ENCODE measurements at regions not wholly inside any gene's neighbourhood (a gene's known extent, or its start where the extent isn't known, plus 50 kb on each side); places are given as distances from the start of the nearest gene placed in this dataset.

DNA sequence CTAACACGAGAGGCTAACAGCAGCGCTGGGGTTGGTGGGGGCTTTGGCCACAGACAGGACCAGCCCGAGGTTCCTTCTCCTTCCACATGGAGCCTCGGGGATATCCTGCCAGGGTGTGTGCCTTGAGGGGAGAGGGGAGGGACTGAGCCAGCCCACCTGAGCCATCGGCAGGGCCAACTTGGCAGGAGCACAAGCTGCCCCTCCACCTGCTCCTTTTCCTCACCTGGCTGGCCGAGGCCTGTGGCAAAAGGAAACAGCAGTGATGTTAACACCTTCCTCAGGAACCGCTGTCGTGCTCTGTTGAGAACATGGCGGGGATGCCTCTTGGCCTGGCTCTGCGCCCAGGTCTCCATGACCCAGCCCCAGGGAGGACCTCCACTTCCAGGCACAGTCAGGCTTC is 255.1 kb upstream of the PPP2R2D start:
- DNase-seq (no peak), ATAC-seq (no peak)
- intact Hi-C loops (cut with DNase I, micrococcal nuclease): no loop called here
- Histone ChIP-seq H3K36me3 (ENCODE audit: low read depth) (no peaks in the 10 kb centered on the region), H3K4me1 (ENCODE audit: low read depth) (no peaks in the 10 kb centered on the region), H3K4me3 (no peak overlapping the region), H3K9me3 (no peaks in the 10 kb centered on the region)
- TF ChIP-seq, protein P1, sequence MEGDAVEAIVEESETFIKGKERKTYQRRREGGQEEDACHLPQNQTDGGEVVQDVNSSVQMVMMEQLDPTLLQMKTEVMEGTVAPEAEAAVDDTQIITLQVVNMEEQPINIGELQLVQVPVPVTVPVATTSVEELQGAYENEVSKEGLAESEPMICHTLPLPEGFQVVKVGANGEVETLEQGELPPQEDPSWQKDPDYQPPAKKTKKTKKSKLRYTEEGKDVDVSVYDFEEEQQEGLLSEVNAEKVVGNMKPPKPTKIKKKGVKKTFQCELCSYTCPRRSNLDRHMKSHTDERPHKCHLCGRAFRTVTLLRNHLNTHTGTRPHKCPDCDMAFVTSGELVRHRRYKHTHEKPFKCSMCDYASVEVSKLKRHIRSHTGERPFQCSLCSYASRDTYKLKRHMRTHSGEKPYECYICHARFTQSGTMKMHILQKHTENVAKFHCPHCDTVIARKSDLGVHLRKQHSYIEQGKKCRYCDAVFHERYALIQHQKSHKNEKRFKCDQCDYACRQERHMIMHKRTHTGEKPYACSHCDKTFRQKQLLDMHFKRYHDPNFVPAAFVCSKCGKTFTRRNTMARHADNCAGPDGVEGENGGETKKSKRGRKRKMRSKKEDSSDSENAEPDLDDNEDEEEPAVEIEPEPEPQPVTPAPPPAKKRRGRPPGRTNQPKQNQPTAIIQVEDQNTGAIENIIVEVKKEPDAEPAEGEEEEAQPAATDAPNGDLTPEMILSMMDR (IDR thresholded peaks at IDR 0.05): no peak

DNA sequence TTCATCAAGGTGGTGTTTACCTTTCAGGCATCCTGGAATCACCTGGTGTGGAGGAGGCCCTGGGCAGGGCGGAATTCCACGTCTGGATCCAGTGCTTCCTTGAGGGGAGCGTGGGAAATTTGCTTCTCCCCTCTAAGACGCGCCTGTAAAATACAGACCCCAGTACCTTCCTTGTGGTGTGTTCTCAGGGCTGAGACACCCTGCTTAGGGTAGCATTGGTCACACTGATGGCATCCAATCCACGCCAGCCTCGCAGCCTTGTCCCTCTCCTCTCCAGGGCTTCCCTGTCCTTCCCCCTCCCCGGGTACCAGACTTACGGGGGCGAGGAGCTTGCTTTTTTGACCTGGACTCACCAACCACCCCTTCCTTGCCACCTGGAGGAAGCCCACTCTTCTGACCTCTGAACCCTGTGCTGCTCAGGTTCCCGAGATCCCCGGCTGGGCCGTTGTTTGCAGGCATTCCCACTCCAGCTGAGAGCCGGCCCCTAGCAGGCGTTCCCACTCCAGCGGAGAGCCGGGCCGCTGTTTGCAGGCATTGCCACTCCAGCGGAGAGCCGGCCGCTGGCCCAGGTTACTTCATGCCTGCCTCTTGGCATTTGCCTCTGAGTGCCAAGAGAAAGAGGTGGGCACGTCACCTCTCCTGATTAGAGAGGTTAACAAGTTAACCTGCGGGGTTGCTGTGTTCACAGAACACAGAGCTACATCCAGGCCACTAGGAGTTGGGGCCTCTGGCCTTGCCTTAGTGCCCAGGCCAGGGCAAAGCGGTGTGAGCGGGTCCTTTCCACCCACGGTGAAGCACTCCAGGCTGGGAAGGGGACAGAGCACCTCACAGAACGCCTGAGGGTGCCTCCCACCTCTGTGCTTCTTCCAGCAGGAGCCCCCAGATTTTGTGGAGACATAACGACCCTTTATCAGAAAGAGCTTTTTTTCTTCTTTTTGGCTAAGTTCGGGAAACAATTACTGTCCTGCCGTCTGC is 254.0 kb upstream of the PPP2R2D start:
- intact Hi-C loops (cut with DNase I, micrococcal nuclease): no loop called here
- Histone ChIP-seq H3K9me3 (no peaks in the 10 kb centered on the region), H3K36me3 (ENCODE audit: low read depth) (no peaks in the 10 kb centered on the region), H3K4me3 (no peak overlapping the region), H3K4me1 (ENCODE audit: low read depth) (no peaks in the 10 kb centered on the region)
- ATAC-seq: no peak
- TF ChIP-seq, protein P1 (IDR thresholded peaks at IDR 0.05): no peak
- DNase-seq: no peak

GRCh38 chr10:131647789-131648188 is 253.0 kb upstream of the PPP2R2D start:
- DNase-seq (no peak), ATAC-seq (no peak)
- Histone ChIP-seq H3K4me3 (no peak overlapping the region), H3K36me3 (ENCODE audit: low read depth) (no peaks in the 10 kb centered on the region), H3K4me1 (ENCODE audit: low read depth) (no peaks in the 10 kb centered on the region), H3K9me3 (no peaks in the 10 kb centered on the region)
- TF ChIP-seq, protein P1 (IDR thresholded peaks at IDR 0.05): no peak
- intact Hi-C loops (cut with DNase I, micrococcal nuclease): no loop called here

GRCh38 chr10:131648386-131649020 is 252.3 kb upstream of the PPP2R2D start:
- TF ChIP-seq, protein P1 (IDR thresholded peaks at IDR 0.05): no peak
- intact Hi-C loops (cut with DNase I, micrococcal nuclease): no loop called here
- DNase-seq (no peak), ATAC-seq (no peak)
- no peaks in the 10 kb centered on the region for H3K4me1 ChIP-seq (ENCODE audit: low read depth)
- H3K36me3 ChIP-seq (ENCODE audit: low read depth): no peaks in the 10 kb centered on the region
- no peaks in the 10 kb centered on the region for H3K9me3 ChIP-seq
- no peak overlapping the region for H3K4me3 ChIP-seq

DNA sequence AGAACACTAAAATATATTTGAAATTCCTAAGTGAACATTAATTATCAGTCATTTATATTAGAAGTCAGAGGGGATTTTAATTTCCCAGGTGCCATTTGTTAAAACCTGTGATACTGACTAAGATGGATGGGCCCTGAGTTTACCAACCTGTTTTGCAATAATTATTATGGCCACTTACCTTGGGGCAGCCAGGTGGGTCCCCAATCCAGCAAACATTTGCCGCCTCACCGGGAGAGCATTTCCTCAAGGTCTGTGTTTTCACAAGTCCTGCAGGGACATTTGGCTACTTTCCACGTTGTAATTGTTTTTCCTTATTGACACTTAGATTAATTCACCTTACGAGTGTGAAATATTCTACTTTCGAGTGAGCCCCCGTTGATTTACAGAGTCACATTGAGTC is 251.2 kb upstream of the PPP2R2D start:
- DNase-seq (no peak), ATAC-seq (no peak)
- no peaks in the 10 kb centered on the region for H3K36me3 ChIP-seq (ENCODE audit: low read depth)
- no peak overlapping the region for H3K4me3 ChIP-seq
- TF ChIP-seq, protein P1 (IDR thresholded peaks at IDR 0.05): no peak
- no peaks in the 10 kb centered on the region for H3K4me1 ChIP-seq (ENCODE audit: low read depth)
- no peaks in the 10 kb centered on the region for H3K9me3 ChIP-seq
- intact Hi-C loops (cut with DNase I, micrococcal nuclease): no loop called here

Data from mucosa of descending colon (tissue), 3 donors.